C1 segment of cervical spinal cord (tissue), 14 donors: ENCODE measurements at regions not wholly inside any gene's neighbourhood (a gene's known extent, or its start where the extent isn't known, plus 50 kb on each side); places are given as distances from the start of the nearest gene placed in this dataset.

Source experiments
- DNase-seq, 14 donors: peaks; one replicate each; lab custom pipeline; 2025; lab: John Stamatoyannopoulos, UW

GRCh38 chr21:19609611-19610010, 1206.0 kb upstream of the TMPRSS15 start:
- no peak for DNase-seq

- no peak for DNase-seq
Measured at GRCh38 chr21:19621837-19622496, 1218.4 kb upstream of the TMPRSS15 start.

- no peak for DNase-seq
Measured at GRCh38 chr21:19640964-19641363, 1237.4 kb upstream of the TMPRSS15 start.

- DNase-seq = no peak
Measured at GRCh38 chr21:19648391-19648790, 1244.8 kb upstream of the TMPRSS15 start.

GRCh38 chr21:19683492-19683891, 1279.9 kb upstream of the TMPRSS15 start:
- DNase-seq = no peak

- DNase-seq = no peak
Measured at GRCh38 chr21:19684328-19684727, 1280.7 kb upstream of the TMPRSS15 start.

- no peak for DNase-seq
Measured at GRCh38 chr21:19692231-19692630, 1288.6 kb upstream of the TMPRSS15 start.

- DNase-seq = no peak
Measured at GRCh38 chr21:19695796-19696195, 1292.2 kb upstream of the TMPRSS15 start.

GRCh38 chr21:19700476-19700875, 1296.9 kb upstream of the TMPRSS15 start:
- no peak for DNase-seq

- no peak for DNase-seq
Measured at GRCh38 chr21:19702726-19703125, 1295.5 kb upstream of the NCAM2 start.

GRCh38 chr21:19704832-19705231, 1293.4 kb upstream of the NCAM2 start:
- DNase-seq = no peak

GRCh38 chr21:19712441-19712840, 1285.8 kb upstream of the NCAM2 start:
- no peak for DNase-seq

GRCh38 chr21:19713313-19713712, 1284.9 kb upstream of the NCAM2 start:
- no peak for DNase-seq

- DNase-seq = no peak
Measured at GRCh38 chr21:19724081-19724480, 1274.1 kb upstream of the NCAM2 start.

- DNase-seq = no peak
Measured at GRCh38 chr21:19731251-19731650, 1267.0 kb upstream of the NCAM2 start.

GRCh38 chr21:19759836-19760235, 1238.4 kb upstream of the NCAM2 start:
- no peak for DNase-seq

- DNase-seq = no peak
Measured at GRCh38 chr21:19767546-19767945, 1230.7 kb upstream of the NCAM2 start.

- DNase-seq = no peak
Measured at GRCh38 chr21:19771881-19772280, 1226.3 kb upstream of the NCAM2 start.

GRCh38 chr21:19776076-19776475, 1222.1 kb upstream of the NCAM2 start:
- DNase-seq = no peak

- no peak for DNase-seq
Measured at GRCh38 chr21:19781881-19782652, 1216.1 kb upstream of the NCAM2 start.

GRCh38 chr21:19785941-19786340, 1212.3 kb upstream of the NCAM2 start:
- DNase-seq = no peak

- DNase-seq = no peak
Measured at GRCh38 chr21:19792004-19792403, 1206.2 kb upstream of the NCAM2 start.

- DNase-seq = no peak
Measured at GRCh38 chr21:19807201-19807600, 1191.0 kb upstream of the NCAM2 start.
